ENCODE measurements at regions not wholly inside any gene's neighbourhood (a gene's known extent, or its start where the extent isn't known, plus 50 kb on each side); places are given as distances from the start of the nearest gene placed in this dataset.

- no peak overlapping the region for H3K27ac Mint-ChIP-seq
- no peaks in the 10 kb centered on the region for H3K27me3 Mint-ChIP-seq
- peaks cover 8% of the 10 kb centered on the region for H3K4me1 Mint-ChIP-seq (ENCODE audit: low read depth)
- TF ChIP-seq, protein P1, sequence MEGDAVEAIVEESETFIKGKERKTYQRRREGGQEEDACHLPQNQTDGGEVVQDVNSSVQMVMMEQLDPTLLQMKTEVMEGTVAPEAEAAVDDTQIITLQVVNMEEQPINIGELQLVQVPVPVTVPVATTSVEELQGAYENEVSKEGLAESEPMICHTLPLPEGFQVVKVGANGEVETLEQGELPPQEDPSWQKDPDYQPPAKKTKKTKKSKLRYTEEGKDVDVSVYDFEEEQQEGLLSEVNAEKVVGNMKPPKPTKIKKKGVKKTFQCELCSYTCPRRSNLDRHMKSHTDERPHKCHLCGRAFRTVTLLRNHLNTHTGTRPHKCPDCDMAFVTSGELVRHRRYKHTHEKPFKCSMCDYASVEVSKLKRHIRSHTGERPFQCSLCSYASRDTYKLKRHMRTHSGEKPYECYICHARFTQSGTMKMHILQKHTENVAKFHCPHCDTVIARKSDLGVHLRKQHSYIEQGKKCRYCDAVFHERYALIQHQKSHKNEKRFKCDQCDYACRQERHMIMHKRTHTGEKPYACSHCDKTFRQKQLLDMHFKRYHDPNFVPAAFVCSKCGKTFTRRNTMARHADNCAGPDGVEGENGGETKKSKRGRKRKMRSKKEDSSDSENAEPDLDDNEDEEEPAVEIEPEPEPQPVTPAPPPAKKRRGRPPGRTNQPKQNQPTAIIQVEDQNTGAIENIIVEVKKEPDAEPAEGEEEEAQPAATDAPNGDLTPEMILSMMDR (IDR thresholded peaks at IDR 0.05; ENCODE audit: unreplicated experiment), result no peak
- H3K9me3 Mint-ChIP-seq (ENCODE audit: low read depth), result peaks cover 7% of the 10 kb centered on the region
- no peak for DNase-seq (ENCODE audit: low spot score, unreplicated experiment)
- no peaks in the 10 kb centered on the region for H3K36me3 Mint-ChIP-seq (ENCODE audit: insufficient read depth)
- H3K4me3 Mint-ChIP-seq (ENCODE audit: low read depth), result no peak overlapping the region
Observed at GRCh38 chr5:88999853-89000252, 116.9 kb upstream of the MEF2C start.

DNA sequence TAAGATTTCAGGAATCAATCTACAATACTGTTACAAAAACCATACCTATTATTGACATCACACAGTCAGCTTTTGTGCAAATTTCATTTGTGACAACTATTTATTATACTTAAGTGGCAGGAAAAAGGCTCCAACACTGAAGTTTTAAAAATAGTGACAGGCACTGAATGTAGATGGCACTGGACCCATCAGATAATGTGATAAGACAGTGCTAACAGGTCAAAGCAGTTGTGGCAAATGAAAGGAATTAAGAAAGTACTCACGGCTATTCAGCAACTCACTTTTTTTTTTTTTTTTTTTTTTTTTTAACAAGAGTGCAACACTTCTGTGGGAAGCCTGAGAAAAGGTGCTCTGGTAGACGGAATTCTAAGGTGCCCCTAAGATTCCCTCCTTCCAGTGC is 115.0 kb upstream of the MEF2C start:
- peaks cover 10% of the 10 kb centered on the region for H3K4me1 Mint-ChIP-seq (ENCODE audit: low read depth)

GRCh38 chr5:88984040-88984439 is 101.1 kb upstream of the MEF2C start:
- peaks cover 4% of the 10 kb centered on the region for H3K9me3 Mint-ChIP-seq (ENCODE audit: low read depth)
- H3K27me3 Mint-ChIP-seq, result no peaks in the 10 kb centered on the region
- no peaks in the 10 kb centered on the region for H3K4me1 Mint-ChIP-seq (ENCODE audit: low read depth)
- H3K36me3 Mint-ChIP-seq (ENCODE audit: insufficient read depth), result no peaks in the 10 kb centered on the region
- no peak overlapping the region for H3K27ac Mint-ChIP-seq
- no peak overlapping the region for H3K4me3 Mint-ChIP-seq (ENCODE audit: low read depth)
- TF ChIP-seq, protein P1 (IDR thresholded peaks at IDR 0.05; ENCODE audit: unreplicated experiment), result no peak
- no peak for DNase-seq (ENCODE audit: low spot score, unreplicated experiment)

More for the DNA sequence above, 115.0 kb upstream of the MEF2C start:
- Mint-ChIP-seq H3K9me3 (ENCODE audit: low read depth) (peaks cover 3% of the 10 kb centered on the region), H3K4me3 (ENCODE audit: low read depth) (no peak overlapping the region), H3K36me3 (ENCODE audit: insufficient read depth) (no peaks in the 10 kb centered on the region), H3K27ac (no peak overlapping the region), H3K27me3 (no peaks in the 10 kb centered on the region)
- no peak for DNase-seq (ENCODE audit: low spot score, unreplicated experiment)
- TF ChIP-seq, protein P1 (IDR thresholded peaks at IDR 0.05; ENCODE audit: unreplicated experiment), result no peak

- Mint-ChIP-seq H3K27ac (no peak overlapping the region), H3K9me3 (ENCODE audit: low read depth) (no peaks in the 10 kb centered on the region), H3K36me3 (ENCODE audit: insufficient read depth) (no peaks in the 10 kb centered on the region), H3K27me3 (no peaks in the 10 kb centered on the region), H3K4me1 (ENCODE audit: low read depth) (no peaks in the 10 kb centered on the region), H3K4me3 (ENCODE audit: low read depth) (no peak overlapping the region)
- no peak for DNase-seq (ENCODE audit: low spot score, unreplicated experiment)
- TF ChIP-seq, protein P1 (IDR thresholded peaks at IDR 0.05; ENCODE audit: unreplicated experiment), result no peak
Observed at GRCh38 chr5:88979726-88980125, 96.7 kb upstream of the MEF2C start.

DNA sequence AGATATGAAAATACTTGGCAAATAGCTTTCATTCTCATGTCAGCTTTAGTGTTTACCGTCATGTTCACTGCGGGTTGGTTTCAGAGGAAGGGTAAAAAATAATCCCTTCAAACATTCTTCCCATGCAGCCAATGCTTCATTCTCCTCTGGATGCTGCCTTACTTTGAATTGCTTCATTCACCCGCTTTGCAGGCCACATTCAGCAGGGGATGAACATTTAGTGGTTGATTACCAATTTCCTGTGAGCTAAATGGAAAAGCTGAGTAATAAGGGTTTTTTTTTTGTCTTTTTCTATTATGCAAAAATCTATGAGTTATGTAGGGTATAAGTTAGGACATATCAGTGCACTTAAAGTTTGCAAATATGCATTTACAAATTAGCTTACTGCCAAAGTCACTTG is 96.3 kb upstream of the MEF2C start:
- H3K9me3 Mint-ChIP-seq (ENCODE audit: low read depth), result no peaks in the 10 kb centered on the region
- no peak overlapping the region for H3K4me3 Mint-ChIP-seq (ENCODE audit: low read depth)
- no peaks in the 10 kb centered on the region for H3K27me3 Mint-ChIP-seq
- no peak for DNase-seq (ENCODE audit: low spot score, unreplicated experiment)
- H3K36me3 Mint-ChIP-seq (ENCODE audit: insufficient read depth), result no peaks in the 10 kb centered on the region
- H3K4me1 Mint-ChIP-seq (ENCODE audit: low read depth), result no peaks in the 10 kb centered on the region
- TF ChIP-seq, protein P1 (IDR thresholded peaks at IDR 0.05; ENCODE audit: unreplicated experiment), result no peak
- no peak overlapping the region for H3K27ac Mint-ChIP-seq
